Neural cell (in vitro differentiated cells): ENCODE measurements at regions not wholly inside any gene's neighbourhood (a gene's known extent, or its start where the extent isn't known, plus 50 kb on each side); places are given as distances from the start of the nearest gene placed in this dataset.

ENCODE experiments used
- H2AFZ ChIP-seq: fragments of 200-600, 300-800 bp; sonication (generic), shearing (Covaris generic); 2 replicates; pipeline ENCODE4 v1.6.0; 2014; ENCODE audit warnings: low read depth, mild to moderate bottlenecking, antibody characterized with exemption, low read length, moderate library complexity
- H3F3A ChIP-seq: fragments of 200-600 bp; shearing (Covaris generic); 2 replicates; pipeline ENCODE4 v1.6.1; 2016; ENCODE audit warnings: mild to moderate bottlenecking, moderate library complexity, mixed read lengths, antibody characterized with exemption, low read length; ENCODE audit not compliant: insufficient read depth, poor library complexity, severe bottlenecking
- H3K27ac ChIP-seq: fragments of 200-600, 300-800 bp; sonication (generic), shearing (Covaris generic); 2 replicates; pipeline ENCODE4 v1.5.1; 2014; ENCODE audit warnings: mild to moderate bottlenecking, low read length, moderate library complexity
- H3K27me3 ChIP-seq: fragments of 300-800, 200-600 bp; sonication (generic), shearing (Covaris generic); 2 replicates; pipeline ENCODE4 v1.6.0; 2014; ENCODE audit warnings: mild to moderate bottlenecking, low read depth, low read length, moderate library complexity; ENCODE audit not compliant: insufficient read depth
- H3K36me3 ChIP-seq: fragments of 300-800, 200-600 bp; sonication (generic), shearing (Covaris generic); 2 replicates; pipeline ENCODE4 v1.5.1; 2014; ENCODE audit warnings: mild to moderate bottlenecking, antibody characterized with exemption, low read length, moderate library complexity; ENCODE audit not compliant: insufficient read depth
- H3K4me2 ChIP-seq: fragments of 300-800, 200-600 bp; sonication (generic), shearing (Covaris generic); 2 replicates; pipeline ENCODE4 v1.6.0; 2014; ENCODE audit warnings: mild to moderate bottlenecking, low read length
- H3K4me3 ChIP-seq: fragments of 300-800, 200-600 bp; sonication (generic), shearing (Covaris generic); 2 replicates; pipeline ENCODE4 v1.5.1; 2014; ENCODE audit warnings: mild to moderate bottlenecking, low read length, moderate library complexity
- H3K79me2 ChIP-seq: fragments of 200-600 bp; shearing (Covaris generic); replicated peaks from 2 replicates; pipeline ENCODE4 v1.6.0; 2014; ENCODE audit warnings: mild to moderate bottlenecking, low read length, moderate library complexity; ENCODE audit not compliant: insufficient read depth
- H3K9ac ChIP-seq: fragments of 300-800, 200-600 bp; sonication (generic), shearing (Covaris generic); 2 replicates; pipeline ENCODE4 v1.6.1; 2016; ENCODE audit warnings: mild to moderate bottlenecking, low read length, mixed read lengths
- H3K9me2 ChIP-seq: fragments of 200-600 bp; shearing (Covaris generic); 2 replicates; pipeline ENCODE4 v1.6.1; 2016; ENCODE audit warnings: mild to moderate bottlenecking, low read length, mixed read lengths; ENCODE audit not compliant: insufficient read depth
- H3K9me3 ChIP-seq: fragments of 200-600, 300-800 bp; sonication (generic), shearing (Covaris generic); 2 replicates; pipeline ENCODE4 v1.6.1; 2016; ENCODE audit warnings: mild to moderate bottlenecking, mixed run types, low read length, moderate library complexity, mixed read lengths
- H4K20me1 ChIP-seq: fragments of 200-600 bp; shearing (Covaris generic); 2 replicates; pipeline ENCODE4 v1.6.1; 2016; ENCODE audit warnings: mild to moderate bottlenecking, mixed run types; ENCODE audit not compliant: insufficient read depth
- CTCF ChIP-seq: fragments of 450-650 bp; IDR thresholded peaks from 2 replicates; pipeline ENCODE4 v1.5.1; 2014; ENCODE audit warnings: antibody characterized with exemption, mild to moderate bottlenecking, moderate library complexity; ENCODE audit not compliant: poor library complexity, severe bottlenecking
- EP300 ChIP-seq: fragments of 450-650 bp; conservative IDR thresholded peaks from 2 replicates; pipeline ENCODE4 v1.6.1; 2014; ENCODE audit warnings: antibody characterized with exemption, mild to moderate bottlenecking, moderate library complexity; ENCODE audit not compliant: poor library complexity, severe bottlenecking
- EZH2 ChIP-seq: fragments of 200-600, 300-800 bp; shearing (Covaris generic), sonication (generic); IDR thresholded peaks from 2 replicates; pipeline ENCODE4 v1.6.1; 2014; ENCODE audit warnings: antibody characterized with exemption, low read length, borderline replicate concordance, mild to moderate bottlenecking; ENCODE audit not compliant: insufficient read depth, poor library complexity, severe bottlenecking
- MXI1 ChIP-seq: fragments of 450-650 bp; conservative IDR thresholded peaks from 2 replicates; pipeline ENCODE4 v1.6.1; 2014; ENCODE audit warnings: antibody characterized with exemption, mild to moderate bottlenecking; ENCODE audit not compliant: poor library complexity, severe bottlenecking
- POLR2AphosphoS5 ChIP-seq: IDR thresholded peaks from 2 replicates; pipeline ENCODE4 v1.6.1; 2012
- RAD21 ChIP-seq: fragments of 450-650 bp; conservative IDR thresholded peaks from 2 replicates; pipeline ENCODE4 v1.6.1; 2014; ENCODE audit warnings: antibody characterized with exemption, mild to moderate bottlenecking, moderate library complexity
- REST ChIP-seq: IDR thresholded peaks from 2 replicates; pipeline ENCODE4 v1.6.1; 2012; ENCODE audit warnings: borderline replicate concordance
- SMC3 ChIP-seq: fragments of 450-650 bp; conservative IDR thresholded peaks from 2 replicates; pipeline ENCODE4 v1.6.1; 2014; ENCODE audit warnings: antibody characterized with exemption, mild to moderate bottlenecking, moderate library complexity; ENCODE audit not compliant: poor library complexity
- TAF1 ChIP-seq: IDR thresholded peaks from 2 replicates; pipeline ENCODE4 v1.6.1; 2012; ENCODE audit warnings: low read depth

- TF ChIP-seq CTCF (no peak), POLR2AphosphoS5 (no peak), RAD21 (no peak), TAF1 (no peak), REST (no peak), EZH2 (no peak), SMC3 (no peak), MXI1 (no peak), EP300 (no peak)
- Histone ChIP-seq H3K9ac (no peak overlapping the region), H3K4me3 (no peak overlapping the region), H3K4me2 (no peak overlapping the region), H3K79me2 (no peaks in the 10 kb centered on the region), H2AFZ (no peak overlapping the region), H3K27me3 (no peaks in the 10 kb centered on the region), H3K9me2 (no peaks in the 10 kb centered on the region), H3F3A (no peaks in the 10 kb centered on the region), H3K36me3 (no peaks in the 10 kb centered on the region), H3K27ac (no peak overlapping the region), H4K20me1 (no peaks in the 10 kb centered on the region), H3K9me3 (no peaks in the 10 kb centered on the region)
Measured at GRCh38 chr15:37524601-37525000, 409.8 kb upstream of the TMCO5A start.

- Histone ChIP-seq H3K27ac (no peak overlapping the region), H3K9ac (no peak overlapping the region), H3K27me3 (no peaks in the 10 kb centered on the region), H3K4me3 (no peak overlapping the region), H3K79me2 (no peaks in the 10 kb centered on the region), H2AFZ (no peak overlapping the region), H3K4me2 (no peak overlapping the region), H3K9me3 (no peaks in the 10 kb centered on the region), H3F3A (no peaks in the 10 kb centered on the region), H3K9me2 (no peaks in the 10 kb centered on the region), H4K20me1 (no peaks in the 10 kb centered on the region), H3K36me3 (no peaks in the 10 kb centered on the region)
- TF ChIP-seq EZH2 (no peak), REST (no peak), MXI1 (no peak), EP300 (no peak), TAF1 (no peak), POLR2AphosphoS5 (no peak), RAD21 (no peak), SMC3 (no peak), CTCF (no peak)
Measured at GRCh38 chr15:37528432-37528831, 406.0 kb upstream of the TMCO5A start.
